Umbilical cord (tissue), 1 donor: ENCODE measurements at regions not wholly inside any gene's neighbourhood (a gene's known extent, or its start where the extent isn't known, plus 50 kb on each side); places are given as distances from the start of the nearest gene placed in this dataset.
A peak's percentile ranks its signal among the peaks of the same experiment; 100 is the strongest.

Source experiments
- DNase-seq: peaks from one replicate; pipeline ENCODE4 v3.0.0-alpha.2; 2015; ENCODE audit warnings: low spot score

- DNase-seq = no peak
These were observed 112.4 kb upstream of the APC start for GRCh38 chr5:112625246-112625645.

GRCh38 chr5:112625689-112626438 is 111.8 kb upstream of the APC start:
- DNase-seq = no peak

- DNase-seq = no peak
These were observed 111.0 kb upstream of the APC start for GRCh38 chr5:112626715-112627114.

GRCh38 chr5:112628214-112628980 is 109.3 kb upstream of the APC start:
- DNase-seq = peak; percentile 36

- DNase-seq = no peak
These were observed 107.3 kb upstream of the APC start for GRCh38 chr5:112630246-112631009.

GRCh38 chr5:112634166-112634565 is 103.5 kb upstream of the APC start:
- DNase-seq = no peak

- DNase-seq = no peak
These were observed 102.9 kb upstream of the APC start for GRCh38 chr5:112634796-112635195.

GRCh38 chr5:112635276-112635675 is 102.4 kb upstream of the APC start:
- no peak for DNase-seq

- DNase-seq = no peak
These were observed 101.6 kb upstream of the APC start for GRCh38 chr5:112635771-112636731.

GRCh38 chr5:112636751-112637150 is 100.9 kb upstream of the APC start:
- DNase-seq = no peak

- peak; percentile 46 for DNase-seq
These were observed 100.3 kb upstream of the APC start for GRCh38 chr5:112637343-112637742.

- no peak for DNase-seq
These were observed 97.1 kb upstream of the APC start for GRCh38 chr5:112640546-112640945.

- no peak for DNase-seq
These were observed 96.1 kb upstream of the APC start for GRCh38 chr5:112641515-112642110.

GRCh38 chr5:112642885-112643284 is 94.8 kb upstream of the APC start:
- peak; percentile 45 for DNase-seq

- peak; percentile 53 for DNase-seq
These were observed 94.2 kb upstream of the APC start for GRCh38 chr5:112643339-112643971.

GRCh38 chr5:112646139-112646936 is 91.3 kb upstream of the APC start:
- DNase-seq = peak; percentile 28

- DNase-seq = peak; percentile 70
These were observed 90.3 kb upstream of the APC start for GRCh38 chr5:112647428-112647827.

GRCh38 chr5:112648264-112648663 is 89.4 kb upstream of the APC start:
- no peak for DNase-seq

GRCh38 chr5:112649882-112650281 is 87.8 kb upstream of the APC start:
- DNase-seq = no peak
